ENCODE measurements at regions not wholly inside any gene's neighbourhood (a gene's known extent, or its start where the extent isn't known, plus 50 kb on each side); places are given as distances from the start of the nearest gene placed in this dataset.
A peak's percentile ranks its signal among the peaks of the same experiment; 100 is the strongest.

DNA sequence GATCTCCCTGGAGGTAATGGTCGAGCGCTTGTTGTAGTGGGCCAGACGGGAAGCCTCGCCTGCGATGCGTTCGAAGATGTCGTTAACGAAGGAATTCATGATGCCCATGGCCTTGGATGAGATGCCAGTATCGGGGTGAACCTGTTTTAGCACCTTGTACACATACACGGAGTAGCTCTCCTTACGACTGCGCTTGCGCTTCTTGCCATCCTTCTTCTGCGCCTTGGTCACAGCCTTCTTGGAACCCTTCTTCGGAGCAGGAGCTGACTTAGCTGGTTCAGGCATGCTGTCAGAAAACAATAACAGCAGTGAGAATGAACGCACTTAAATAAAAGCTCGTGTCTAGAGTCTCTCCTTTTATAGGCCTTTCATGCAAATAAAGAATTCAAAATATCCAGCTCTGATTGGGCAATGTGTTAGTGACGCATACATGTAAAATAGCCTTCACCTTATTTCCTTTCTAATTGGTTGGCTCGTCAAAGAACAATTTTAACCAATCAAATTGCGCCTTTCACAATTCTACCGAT, 129.2 kb downstream of the HFE start (continued):
- TF ChIP-seq, protein P1, sequence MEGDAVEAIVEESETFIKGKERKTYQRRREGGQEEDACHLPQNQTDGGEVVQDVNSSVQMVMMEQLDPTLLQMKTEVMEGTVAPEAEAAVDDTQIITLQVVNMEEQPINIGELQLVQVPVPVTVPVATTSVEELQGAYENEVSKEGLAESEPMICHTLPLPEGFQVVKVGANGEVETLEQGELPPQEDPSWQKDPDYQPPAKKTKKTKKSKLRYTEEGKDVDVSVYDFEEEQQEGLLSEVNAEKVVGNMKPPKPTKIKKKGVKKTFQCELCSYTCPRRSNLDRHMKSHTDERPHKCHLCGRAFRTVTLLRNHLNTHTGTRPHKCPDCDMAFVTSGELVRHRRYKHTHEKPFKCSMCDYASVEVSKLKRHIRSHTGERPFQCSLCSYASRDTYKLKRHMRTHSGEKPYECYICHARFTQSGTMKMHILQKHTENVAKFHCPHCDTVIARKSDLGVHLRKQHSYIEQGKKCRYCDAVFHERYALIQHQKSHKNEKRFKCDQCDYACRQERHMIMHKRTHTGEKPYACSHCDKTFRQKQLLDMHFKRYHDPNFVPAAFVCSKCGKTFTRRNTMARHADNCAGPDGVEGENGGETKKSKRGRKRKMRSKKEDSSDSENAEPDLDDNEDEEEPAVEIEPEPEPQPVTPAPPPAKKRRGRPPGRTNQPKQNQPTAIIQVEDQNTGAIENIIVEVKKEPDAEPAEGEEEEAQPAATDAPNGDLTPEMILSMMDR (IDR thresholded peaks at IDR 0.05): no peak
- TF ChIP-seq EP300 (IDR thresholded peaks at IDR 0.05; ENCODE audit: borderline replicate concordance in 1 of 2, low read depth in 1 of 2, low read length in 1 of 2): no peak
- TF ChIP-seq TAF1 (IDR thresholded peaks at IDR 0.05; ENCODE audit: borderline replicate concordance, low read depth, low read length): peak; percentile 85; the same call in 1 of the 2 replicates
- TF ChIP-seq TCF12 (IDR thresholded peaks at IDR 0.05): peak; percentile 4; the same call in 1 of the 2 replicates
- TF ChIP-seq RCOR1 (IDR thresholded peaks at IDR 0.05; ENCODE audit: low read length): peak; percentile 67
- TF ChIP-seq TEAD4 (IDR thresholded peaks at IDR 0.05; ENCODE audit: borderline replicate concordance, insufficient read depth): no peak
- no peak; the same call in 1 of the 2 replicates for TF ChIP-seq YY1 (IDR thresholded peaks at IDR 0.05; ENCODE audit: low read depth)
- TF ChIP-seq, protein P2, sequence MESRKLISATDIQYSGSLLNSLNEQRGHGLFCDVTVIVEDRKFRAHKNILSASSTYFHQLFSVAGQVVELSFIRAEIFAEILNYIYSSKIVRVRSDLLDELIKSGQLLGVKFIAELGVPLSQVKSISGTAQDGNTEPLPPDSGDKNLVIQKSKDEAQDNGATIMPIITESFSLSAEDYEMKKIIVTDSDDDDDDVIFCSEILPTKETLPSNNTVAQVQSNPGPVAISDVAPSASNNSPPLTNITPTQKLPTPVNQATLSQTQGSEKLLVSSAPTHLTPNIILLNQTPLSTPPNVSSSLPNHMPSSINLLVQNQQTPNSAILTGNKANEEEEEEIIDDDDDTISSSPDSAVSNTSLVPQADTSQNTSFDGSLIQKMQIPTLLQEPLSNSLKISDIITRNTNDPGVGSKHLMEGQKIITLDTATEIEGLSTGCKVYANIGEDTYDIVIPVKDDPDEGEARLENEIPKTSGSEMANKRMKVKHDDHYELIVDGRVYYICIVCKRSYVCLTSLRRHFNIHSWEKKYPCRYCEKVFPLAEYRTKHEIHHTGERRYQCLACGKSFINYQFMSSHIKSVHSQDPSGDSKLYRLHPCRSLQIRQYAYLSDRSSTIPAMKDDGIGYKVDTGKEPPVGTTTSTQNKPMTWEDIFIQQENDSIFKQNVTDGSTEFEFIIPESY (IDR thresholded peaks at IDR 0.05; ENCODE audit: borderline replicate concordance, low read depth): peak; percentile 90
- TF ChIP-seq GATA2 (CRISPR knock-in tag; IDR thresholded peaks at IDR 0.05): no peak
- no peak for TF ChIP-seq EZH2phosphoT487 (IDR thresholded peaks at IDR 0.05; ENCODE audit: borderline replicate concordance, low read depth)
- no peak for TF ChIP-seq CHD2 (IDR thresholded peaks at IDR 0.05; ENCODE audit: low read length, partially characterized antibody)
- TF ChIP-seq, protein P3, sequence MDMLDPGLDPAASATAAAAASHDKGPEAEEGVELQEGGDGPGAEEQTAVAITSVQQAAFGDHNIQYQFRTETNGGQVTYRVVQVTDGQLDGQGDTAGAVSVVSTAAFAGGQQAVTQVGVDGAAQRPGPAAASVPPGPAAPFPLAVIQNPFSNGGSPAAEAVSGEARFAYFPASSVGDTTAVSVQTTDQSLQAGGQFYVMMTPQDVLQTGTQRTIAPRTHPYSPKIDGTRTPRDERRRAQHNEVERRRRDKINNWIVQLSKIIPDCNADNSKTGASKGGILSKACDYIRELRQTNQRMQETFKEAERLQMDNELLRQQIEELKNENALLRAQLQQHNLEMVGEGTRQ (IDR thresholded peaks at IDR 0.05; ENCODE audit: borderline replicate concordance, low read depth, low read length): no peak
- no peak; the same call in 1 of the 2 replicates for TF ChIP-seq JUND (IDR thresholded peaks at IDR 0.05)
- TF ChIP-seq, protein P4, sequence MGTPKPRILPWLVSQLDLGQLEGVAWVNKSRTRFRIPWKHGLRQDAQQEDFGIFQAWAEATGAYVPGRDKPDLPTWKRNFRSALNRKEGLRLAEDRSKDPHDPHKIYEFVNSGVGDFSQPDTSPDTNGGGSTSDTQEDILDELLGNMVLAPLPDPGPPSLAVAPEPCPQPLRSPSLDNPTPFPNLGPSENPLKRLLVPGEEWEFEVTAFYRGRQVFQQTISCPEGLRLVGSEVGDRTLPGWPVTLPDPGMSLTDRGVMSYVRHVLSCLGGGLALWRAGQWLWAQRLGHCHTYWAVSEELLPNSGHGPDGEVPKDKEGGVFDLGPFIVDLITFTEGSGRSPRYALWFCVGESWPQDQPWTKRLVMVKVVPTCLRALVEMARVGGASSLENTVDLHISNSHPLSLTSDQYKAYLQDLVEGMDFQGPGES (IDR thresholded peaks at IDR 0.05; ENCODE audit: low read depth, low read length): peak; percentile 79; the same call in 1 of the 2 replicates
- no peak for TF ChIP-seq RXRA (IDR thresholded peaks at IDR 0.05; ENCODE audit: borderline replicate concordance, low read depth)

Data from SK-N-SH (cell line).